ENCODE measurements at regions not wholly inside any gene's neighbourhood (a gene's known extent, or its start where the extent isn't known, plus 50 kb on each side); places are given as distances from the start of the nearest gene placed in this dataset.
"Not testable (repeated sequence)": the region's sequence is repeated elsewhere in the genome, so short reads cannot be mapped to it uniquely, and the experiment has no call there.

- peak overlapping the region; percentile 23; the same call in 1 of the 2 replicates for H3K4me3 ChIP-seq (ENCODE audit: low read length)
- not testable (repeated sequence) for H3K36me3 ChIP-seq (ENCODE audit: insufficient read depth, low read depth, low read length); H3K4me1 ChIP-seq (ENCODE audit: insufficient read depth, low read length); H3K27me3 ChIP-seq (ENCODE audit: insufficient read depth, low read length); H3K9me3 ChIP-seq (ENCODE audit: insufficient read depth, low read depth, low read length)
- peak overlapping the region; percentile 39; the same call in 1 of the 2 replicates for H3K9ac ChIP-seq (ENCODE audit: low read depth, low read length)
- peak overlapping the region; percentile 83 for H3K27ac ChIP-seq (ENCODE audit: low read length)
These were observed 80.5 kb upstream of the FAN1 start for GRCh38 chr15:30823068-30823813.

GRCh38 chr15:30824518-30825195 lies 79.1 kb upstream of the FAN1 start:
- H3K27ac ChIP-seq (ENCODE audit: low read length) = no peak overlapping the region
- no peaks in the 10 kb centered on the region for H3K27me3 ChIP-seq (ENCODE audit: insufficient read depth, low read length)
- peaks cover 6% of the 10 kb centered on the region for H3K4me1 ChIP-seq (ENCODE audit: insufficient read depth, low read length)
- no peak overlapping the region for H3K4me3 ChIP-seq (ENCODE audit: low read length)
- no peaks in the 10 kb centered on the region for H3K36me3 ChIP-seq (ENCODE audit: insufficient read depth, low read depth, low read length)
- H3K9ac ChIP-seq (ENCODE audit: low read depth, low read length) = no peak overlapping the region
- no peaks in the 10 kb centered on the region for H3K9me3 ChIP-seq (ENCODE audit: insufficient read depth, low read depth, low read length)

DNA sequence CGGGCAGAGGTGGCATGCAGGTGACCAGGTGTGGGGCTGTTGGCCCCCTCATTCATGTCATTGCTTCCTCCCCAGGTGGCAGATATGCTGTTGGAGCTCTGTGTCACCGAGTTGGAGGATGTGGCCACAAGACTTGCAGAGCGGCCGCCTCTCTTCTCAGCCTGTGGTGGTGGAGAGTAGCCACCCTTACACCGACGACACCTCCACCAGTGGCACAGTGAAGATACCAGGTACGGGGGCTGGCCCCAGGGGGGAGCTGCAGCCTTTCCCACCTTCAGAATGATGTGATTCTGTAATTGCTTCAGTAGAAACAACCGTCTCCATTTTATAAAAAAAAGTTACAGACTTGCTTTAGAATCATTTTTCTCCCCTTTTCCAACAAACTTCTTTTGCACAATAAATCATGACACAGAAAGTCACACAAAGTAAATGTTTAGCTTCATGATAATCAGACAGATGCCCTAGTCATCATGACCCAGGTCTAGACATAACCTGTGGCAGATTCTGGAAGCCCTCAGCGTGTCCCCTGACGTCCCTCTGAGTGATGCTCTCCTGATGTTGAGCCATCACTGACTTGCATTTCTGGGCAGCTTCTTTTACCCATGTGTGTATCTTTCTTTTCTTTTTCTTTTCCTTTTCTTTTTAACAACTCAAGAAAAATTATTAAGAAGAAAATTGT lies 76.0 kb upstream of the FAN1 start:
- Histone ChIP-seq H3K9me3 (ENCODE audit: insufficient read depth, low read depth, low read length) (no peaks in the 10 kb centered on the region), H3K9ac (ENCODE audit: low read depth, low read length) (no peak overlapping the region), H3K36me3 (ENCODE audit: insufficient read depth, low read depth, low read length) (peaks cover under 1% of the 10 kb centered on the region; the same call in 1 of the 2 replicates), H3K27me3 (ENCODE audit: insufficient read depth, low read length) (no peaks in the 10 kb centered on the region), H3K4me1 (ENCODE audit: insufficient read depth, low read length) (peaks cover 6% of the 10 kb centered on the region), H3K4me3 (ENCODE audit: low read length) (no peak overlapping the region), H3K27ac (ENCODE audit: low read length) (no peak overlapping the region)

GRCh38 chr15:30828304-30828639 lies 75.4 kb upstream of the FAN1 start:
- H3K27ac ChIP-seq (ENCODE audit: low read length); H3K9ac ChIP-seq (ENCODE audit: low read depth, low read length); H3K4me3 ChIP-seq (ENCODE audit: low read length): not testable (repeated sequence)

GRCh38 chr15:30830961-30831360 lies 72.8 kb upstream of the FAN1 start:
- Histone ChIP-seq H3K4me3 (ENCODE audit: low read length) (no peak overlapping the region), H3K9me3 (ENCODE audit: insufficient read depth, low read depth, low read length) (no peaks in the 10 kb centered on the region), H3K27ac (ENCODE audit: low read length) (no peak overlapping the region), H3K27me3 (ENCODE audit: insufficient read depth, low read length) (no peaks in the 10 kb centered on the region), H3K9ac (ENCODE audit: low read depth, low read length) (no peak overlapping the region), H3K4me1 (ENCODE audit: insufficient read depth, low read length) (peaks cover 3% of the 10 kb centered on the region), H3K36me3 (ENCODE audit: insufficient read depth, low read depth, low read length) (peaks cover 3% of the 10 kb centered on the region; the same call in 1 of the 2 replicates)

More at GRCh38 chr15:30828304-30828639, 75.4 kb upstream of the FAN1 start:
- H3K36me3 ChIP-seq (ENCODE audit: insufficient read depth, low read depth, low read length); H3K4me1 ChIP-seq (ENCODE audit: insufficient read depth, low read length); H3K9me3 ChIP-seq (ENCODE audit: insufficient read depth, low read depth, low read length); H3K27me3 ChIP-seq (ENCODE audit: insufficient read depth, low read length): not testable (repeated sequence)

- H3K4me1 ChIP-seq (ENCODE audit: insufficient read depth, low read length); H3K27me3 ChIP-seq (ENCODE audit: insufficient read depth, low read length); H3K27ac ChIP-seq (ENCODE audit: low read length); H3K9ac ChIP-seq (ENCODE audit: low read depth, low read length); H3K4me3 ChIP-seq (ENCODE audit: low read length); H3K36me3 ChIP-seq (ENCODE audit: insufficient read depth, low read depth, low read length); H3K9me3 ChIP-seq (ENCODE audit: insufficient read depth, low read depth, low read length): not testable (repeated sequence)
These were observed 70.3 kb upstream of the FAN1 start for GRCh38 chr15:30833379-30833778.

GRCh38 chr15:30841639-30842038 lies 62.1 kb upstream of the FAN1 start:
- not testable (repeated sequence) for H3K9ac ChIP-seq (ENCODE audit: low read depth, low read length); H3K4me1 ChIP-seq (ENCODE audit: insufficient read depth, low read length); H3K4me3 ChIP-seq (ENCODE audit: low read length); H3K36me3 ChIP-seq (ENCODE audit: insufficient read depth, low read depth, low read length); H3K27me3 ChIP-seq (ENCODE audit: insufficient read depth, low read length); H3K27ac ChIP-seq (ENCODE audit: low read length); H3K9me3 ChIP-seq (ENCODE audit: insufficient read depth, low read depth, low read length)

DNA sequence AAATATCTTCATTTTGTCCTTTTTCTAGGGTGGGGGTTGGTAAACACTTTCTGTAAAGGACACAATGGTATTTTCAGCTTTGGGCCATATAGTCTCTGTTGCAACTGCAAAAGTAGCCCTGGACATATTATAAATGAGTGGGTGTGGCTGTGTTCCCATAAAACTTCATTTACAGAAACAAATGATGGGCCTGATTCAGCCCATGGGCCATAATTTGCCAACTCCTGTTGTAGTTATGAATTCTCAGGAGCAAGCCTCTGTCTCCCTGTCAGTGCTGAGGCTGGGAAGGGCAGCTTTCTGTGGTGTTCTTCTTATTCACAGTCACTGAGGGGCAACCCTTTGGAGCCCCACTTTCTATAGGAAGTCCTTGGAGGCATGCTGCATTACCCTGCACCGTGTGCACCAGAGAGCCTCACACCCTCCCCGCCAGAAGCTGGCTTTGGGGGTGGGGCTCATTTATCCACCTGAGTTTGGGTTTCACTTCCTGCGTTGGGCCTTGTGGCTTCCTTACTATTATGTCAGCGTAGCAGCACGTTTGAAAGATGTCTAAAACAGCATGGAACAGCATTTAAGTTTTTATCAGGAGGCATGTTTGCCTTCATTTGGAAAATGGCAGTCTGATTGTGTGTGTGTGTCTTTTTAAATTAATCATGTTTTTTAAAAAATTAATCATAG lies 60.8 kb upstream of the FAN1 start:
- not testable (repeated sequence) for H3K9me3 ChIP-seq (ENCODE audit: insufficient read depth, low read depth, low read length); H3K27me3 ChIP-seq (ENCODE audit: insufficient read depth, low read length); H3K9ac ChIP-seq (ENCODE audit: low read depth, low read length); H3K27ac ChIP-seq (ENCODE audit: low read length); H3K36me3 ChIP-seq (ENCODE audit: insufficient read depth, low read depth, low read length); H3K4me3 ChIP-seq (ENCODE audit: low read length); H3K4me1 ChIP-seq (ENCODE audit: insufficient read depth, low read length)

- not testable (repeated sequence) for H3K27ac ChIP-seq (ENCODE audit: low read length); H3K36me3 ChIP-seq (ENCODE audit: insufficient read depth, low read depth, low read length); H3K9ac ChIP-seq (ENCODE audit: low read depth, low read length); H3K27me3 ChIP-seq (ENCODE audit: insufficient read depth, low read length); H3K9me3 ChIP-seq (ENCODE audit: insufficient read depth, low read depth, low read length); H3K4me1 ChIP-seq (ENCODE audit: insufficient read depth, low read length); H3K4me3 ChIP-seq (ENCODE audit: low read length)
These were observed 58.2 kb upstream of the FAN1 start for GRCh38 chr15:30845536-30845935.
